NCI-H510A treated with DMSO at 0.1 percent for 48 hours (cell line): ENCODE measurements at regions not wholly inside any gene's neighbourhood (a gene's known extent, or its start where the extent isn't known, plus 50 kb on each side); places are given as distances from the start of the nearest gene placed in this dataset.

Experiments
- DNase-seq: peaks from one replicate; lab custom pipeline; 2025; lab: John Stamatoyannopoulos, UW

DNA sequence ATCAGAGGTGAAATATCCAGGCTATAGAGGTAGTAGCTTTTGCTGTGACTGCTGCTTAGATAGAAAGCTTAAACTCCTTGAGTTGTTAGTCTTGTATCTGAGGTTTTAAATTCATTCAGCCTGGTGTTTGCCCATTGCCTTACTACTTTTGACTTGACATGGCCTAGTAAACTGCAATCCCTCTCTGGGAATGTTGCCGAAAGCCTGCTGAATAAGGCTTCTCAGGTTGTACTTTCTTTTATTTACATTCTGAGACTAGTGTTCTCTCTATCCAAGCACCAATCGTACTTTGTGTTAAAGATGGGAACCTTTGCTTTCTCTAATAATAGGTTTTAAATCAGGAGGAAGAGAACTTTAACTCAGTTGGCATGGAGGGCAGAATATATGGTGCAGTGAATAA is 357.6 kb upstream of the CWC22 start:
- DNase-seq: no peak

GRCh38 chr2:180360283-180360618 is 353.2 kb upstream of the CWC22 start:
- no peak for DNase-seq

DNA sequence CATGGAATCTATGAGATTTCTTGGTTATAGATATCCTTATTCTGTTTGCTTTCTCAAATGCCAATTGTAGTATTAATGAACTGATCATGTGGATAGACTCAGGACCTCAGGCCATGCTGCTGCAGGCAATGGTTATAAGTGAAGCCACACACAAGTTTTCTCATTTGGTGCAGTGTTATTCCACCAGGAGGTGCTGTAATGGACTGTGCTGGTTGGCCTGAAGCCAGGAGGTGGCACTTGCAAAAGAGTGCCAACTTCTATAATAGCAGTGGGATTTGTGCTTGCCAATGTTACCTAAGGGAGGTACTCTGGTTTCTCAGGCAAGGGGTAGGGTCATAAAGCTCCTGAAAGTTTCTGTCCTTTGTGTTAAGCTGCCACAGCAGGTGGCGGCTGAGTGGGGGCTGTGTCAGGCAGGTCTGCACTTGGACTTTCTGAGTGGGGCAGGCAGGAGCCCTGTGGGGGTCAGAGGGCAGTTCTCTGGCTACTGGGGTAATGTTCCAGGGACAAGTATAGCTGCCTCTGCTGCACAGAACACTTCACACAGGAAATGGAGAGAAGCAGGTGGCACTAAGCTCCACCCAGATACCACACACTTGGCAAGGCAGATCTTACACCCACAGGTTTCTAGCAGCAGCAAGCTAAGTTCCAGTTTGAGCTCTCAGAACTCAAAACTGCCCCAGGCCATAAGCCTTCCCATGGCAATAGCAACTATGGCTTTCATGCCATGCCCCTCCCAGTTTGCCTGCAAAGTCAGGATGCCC is 352.6 kb upstream of the CWC22 start:
- peak; percentile 82 for DNase-seq

- DNase-seq: no peak
Measured at GRCh38 chr2:180358458-180358857, 351.4 kb upstream of the CWC22 start.

DNA sequence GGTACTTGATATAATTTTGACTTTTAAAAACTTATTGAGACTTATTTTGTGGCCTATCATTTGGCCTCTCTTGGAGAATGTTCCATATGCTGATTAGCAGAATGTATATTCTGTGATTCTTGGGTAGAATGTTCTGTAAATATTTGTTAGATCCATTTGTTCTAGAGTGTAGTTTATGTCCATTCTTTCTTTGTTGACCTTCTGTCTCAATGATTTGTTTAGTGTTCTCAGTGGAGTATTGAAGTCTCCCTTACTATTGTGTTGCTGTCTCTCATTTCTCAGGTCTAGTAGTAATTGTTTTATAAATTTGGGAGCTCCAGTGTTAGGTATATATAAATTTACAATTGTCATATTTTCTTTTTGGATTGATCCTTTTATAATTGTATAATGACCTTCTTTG is 349.6 kb upstream of the CWC22 start:
- DNase-seq: peak; percentile 24

DNA sequence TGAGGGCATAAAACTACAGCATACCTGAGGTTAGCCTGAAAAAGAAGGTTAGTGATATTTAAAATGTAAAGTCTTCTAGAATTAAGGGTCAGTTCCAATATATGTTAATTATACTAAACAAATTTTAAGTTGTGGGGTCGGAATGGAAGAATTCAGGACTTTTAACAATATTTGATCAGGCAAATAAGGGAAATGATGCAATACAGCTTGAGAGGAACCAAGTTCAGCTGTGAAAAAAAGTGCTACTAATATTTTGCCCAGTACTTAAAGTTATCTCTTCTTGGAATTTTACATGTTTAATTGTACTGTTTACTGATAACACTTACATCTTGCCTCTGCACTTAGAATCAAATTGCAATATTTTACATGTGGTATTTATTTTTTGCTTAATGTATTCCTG is 345.5 kb upstream of the CWC22 start:
- DNase-seq: no peak

- no peak for DNase-seq
Measured at GRCh38 chr2:180349809-180350208, 342.7 kb upstream of the CWC22 start.

DNA sequence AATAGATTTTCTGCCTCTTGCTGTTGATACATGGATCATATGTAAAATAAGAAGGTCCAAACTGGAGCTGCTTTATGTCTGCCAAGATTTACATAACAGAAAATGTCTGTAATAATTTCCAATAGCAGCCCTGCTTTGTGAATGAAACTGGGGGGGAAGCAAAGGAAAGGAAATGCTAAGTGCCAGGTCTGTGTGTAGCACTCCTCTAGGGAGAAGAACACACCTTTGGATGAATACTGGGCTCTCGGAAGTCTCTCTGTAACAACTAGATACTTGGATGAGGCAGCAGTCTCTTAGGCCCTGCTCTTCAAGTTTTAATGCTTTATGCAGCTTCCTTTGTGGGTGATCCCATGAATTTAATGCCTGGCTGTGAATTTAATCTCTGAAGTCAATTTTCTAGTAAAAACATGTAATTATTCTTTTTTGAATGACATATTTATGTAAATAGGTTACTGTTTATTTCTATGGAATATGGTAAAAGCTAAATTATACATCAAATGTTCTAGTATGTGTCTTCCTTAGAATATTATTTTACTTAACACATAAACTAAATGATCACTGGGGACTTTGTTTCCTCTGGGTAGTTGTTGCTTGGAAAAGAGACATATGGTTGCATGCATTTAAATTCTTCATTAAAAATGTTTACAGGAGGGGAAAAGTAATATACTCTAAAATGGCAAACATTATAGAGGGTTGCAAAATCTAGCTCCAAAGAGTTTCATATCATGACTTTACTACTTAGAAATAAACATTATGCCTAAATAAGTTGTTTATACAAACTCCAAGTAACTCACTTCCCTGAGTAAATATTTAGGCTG is 336.6 kb upstream of the CWC22 start:
- DNase-seq: no peak

DNA sequence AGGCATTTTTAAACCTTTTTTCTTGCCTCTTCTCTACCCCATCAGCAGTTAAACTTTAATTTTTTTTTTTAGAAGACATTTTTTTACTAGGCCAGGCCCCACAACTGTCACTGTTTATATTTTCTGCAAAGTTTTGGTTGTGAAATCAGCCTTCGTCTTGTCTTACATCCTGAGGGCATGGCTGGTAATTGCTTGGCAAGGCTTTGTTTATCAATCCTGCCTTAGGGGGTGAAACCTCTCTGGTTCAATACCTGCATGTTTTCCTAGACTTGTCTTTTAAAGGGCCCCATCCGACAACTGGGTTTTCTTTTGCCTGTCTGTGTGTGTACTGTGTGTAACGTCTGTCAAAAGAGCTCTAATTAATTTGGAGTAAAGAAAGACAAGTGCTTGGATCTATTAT is 330.0 kb upstream of the CWC22 start:
- no peak for DNase-seq

DNA sequence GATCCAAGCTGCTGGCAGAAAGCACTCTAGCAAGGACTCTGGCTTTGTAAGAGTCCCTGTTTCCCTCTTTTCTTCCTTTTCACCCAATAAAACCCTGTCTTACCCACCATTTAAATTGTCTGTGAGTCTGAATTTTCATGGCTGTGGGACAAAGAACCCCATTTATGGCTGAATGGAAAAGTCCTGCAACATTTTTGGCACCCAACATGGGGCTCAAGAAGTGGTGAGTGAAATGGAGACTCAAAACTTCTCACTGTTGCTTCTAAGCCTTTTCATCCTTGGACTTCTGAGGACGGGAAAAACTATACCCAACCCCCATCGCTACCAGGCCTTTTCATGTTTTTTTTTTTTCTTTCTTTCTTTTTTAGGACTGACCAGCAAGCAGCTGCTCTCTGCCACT is 329.5 kb upstream of the CWC22 start:
- no peak for DNase-seq

- DNase-seq: no peak
Measured at GRCh38 chr2:180334514-180334913, 327.4 kb upstream of the CWC22 start.

DNA sequence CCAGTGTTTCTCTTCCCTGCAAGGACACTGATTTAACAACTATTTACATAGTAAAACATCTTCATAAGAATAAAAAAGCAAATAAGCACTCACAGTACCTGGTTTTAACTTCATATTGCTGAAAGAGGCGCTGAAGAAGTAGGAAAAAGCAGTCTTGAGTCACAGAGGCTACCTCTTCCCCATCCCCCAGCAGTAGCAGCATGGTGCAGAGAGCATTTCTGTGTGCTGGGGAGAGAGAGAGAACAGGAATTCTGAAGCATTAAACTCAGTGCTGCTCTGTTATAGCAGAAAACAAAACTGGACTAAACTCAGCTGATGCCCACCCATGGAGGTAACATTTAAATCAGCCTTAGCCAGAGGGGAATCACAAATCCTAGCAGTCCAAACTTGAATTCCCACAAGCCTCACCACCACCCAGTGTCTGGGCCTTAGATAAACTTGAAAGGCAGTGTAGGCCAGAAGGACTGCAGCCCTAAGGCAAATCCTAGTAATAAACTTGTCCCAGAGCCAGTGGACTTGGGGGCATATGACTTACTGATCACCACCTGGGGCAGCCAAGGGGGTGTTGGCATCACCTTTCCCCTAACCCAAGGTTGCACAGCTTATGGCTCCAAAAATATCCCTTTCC is 321.8 kb upstream of the CWC22 start:
- DNase-seq: no peak

- DNase-seq: no peak
Measured at GRCh38 chr2:180327185-180327584, 320.1 kb upstream of the CWC22 start.

- no peak for DNase-seq
Measured at GRCh38 chr2:180325416-180326120, 318.5 kb upstream of the CWC22 start.

DNA sequence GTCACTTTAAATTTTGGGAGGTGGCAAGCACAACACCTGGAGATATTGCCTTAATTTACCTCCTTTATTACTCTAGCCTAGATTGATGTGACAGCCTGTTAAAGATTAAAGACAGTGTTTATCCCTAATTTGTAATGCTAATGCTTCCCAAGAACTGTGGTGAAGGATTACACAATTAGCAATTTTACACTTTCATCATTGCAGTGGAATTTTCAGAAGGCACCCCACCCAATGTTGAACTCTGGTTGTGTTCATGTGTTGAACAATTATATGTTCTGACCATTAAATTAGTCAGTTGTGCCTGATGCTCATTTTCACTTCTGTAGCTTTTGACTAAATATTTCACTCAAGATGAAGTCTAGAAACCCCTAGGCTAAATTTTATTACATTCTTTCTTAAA is 317.1 kb upstream of the CWC22 start:
- DNase-seq: no peak

DNA sequence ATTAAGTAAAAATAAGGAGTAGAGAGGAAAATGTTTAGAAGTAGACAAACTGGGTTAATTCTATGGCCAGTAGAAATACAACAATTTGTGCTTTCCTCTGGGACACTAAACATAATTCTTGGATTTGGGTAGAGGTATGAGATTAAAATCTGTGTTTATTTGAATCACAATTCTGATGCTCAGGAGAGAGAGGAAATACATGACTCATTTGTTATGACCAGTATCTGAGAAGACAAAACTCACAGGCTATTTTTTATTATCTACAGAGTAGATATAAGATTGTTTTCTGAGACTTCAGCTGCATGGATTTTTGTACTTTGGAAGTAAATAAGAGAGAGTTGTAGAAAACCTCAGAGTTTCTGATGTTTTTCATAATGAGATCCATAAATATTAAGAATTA is 315.7 kb upstream of the CWC22 start:
- no peak for DNase-seq

DNA sequence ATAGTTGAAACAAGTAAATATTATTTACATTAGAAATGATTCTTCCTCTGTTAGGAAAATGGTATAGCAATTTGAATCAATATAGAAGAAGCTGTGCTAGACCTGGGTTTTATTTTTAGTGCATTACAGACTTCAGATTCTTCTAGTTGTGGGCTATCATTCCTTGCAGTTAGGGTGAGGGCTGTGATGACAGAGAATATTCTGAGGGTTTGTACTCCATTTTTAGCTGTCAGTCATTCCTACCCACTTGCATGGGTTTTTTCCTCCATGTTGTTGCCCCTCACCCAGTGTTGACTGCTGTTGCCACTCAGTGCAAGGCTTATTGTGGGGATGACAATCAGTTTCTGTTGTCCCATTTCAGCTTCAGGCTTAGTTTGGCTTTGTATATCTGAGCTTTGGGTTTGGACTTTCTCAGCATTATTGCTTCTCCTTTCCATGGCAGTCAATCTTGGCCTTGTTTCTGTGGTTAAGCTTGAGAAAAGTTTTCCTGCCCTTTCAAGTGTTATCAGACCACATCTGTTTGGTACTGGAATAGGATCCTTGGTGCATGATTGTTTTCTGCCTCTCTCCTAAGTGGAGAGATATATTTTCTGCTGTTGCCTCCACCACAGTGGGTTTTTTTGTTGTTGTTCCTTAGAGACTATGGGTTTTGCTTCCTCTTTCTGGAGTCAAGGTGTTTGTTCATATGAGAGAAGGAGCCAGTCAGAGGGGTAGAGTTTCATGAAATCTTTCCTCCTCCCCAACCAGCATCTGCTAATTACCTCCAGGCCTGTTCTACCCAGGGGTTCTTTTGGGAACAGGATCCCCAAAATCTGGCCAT is 312.7 kb upstream of the CWC22 start:
- DNase-seq: no peak

- no peak for DNase-seq
Measured at GRCh38 chr2:180314086-180314485, 307.0 kb upstream of the CWC22 start.

- no peak for DNase-seq
Measured at GRCh38 chr2:180312542-180312941, 305.4 kb upstream of the CWC22 start.

DNA sequence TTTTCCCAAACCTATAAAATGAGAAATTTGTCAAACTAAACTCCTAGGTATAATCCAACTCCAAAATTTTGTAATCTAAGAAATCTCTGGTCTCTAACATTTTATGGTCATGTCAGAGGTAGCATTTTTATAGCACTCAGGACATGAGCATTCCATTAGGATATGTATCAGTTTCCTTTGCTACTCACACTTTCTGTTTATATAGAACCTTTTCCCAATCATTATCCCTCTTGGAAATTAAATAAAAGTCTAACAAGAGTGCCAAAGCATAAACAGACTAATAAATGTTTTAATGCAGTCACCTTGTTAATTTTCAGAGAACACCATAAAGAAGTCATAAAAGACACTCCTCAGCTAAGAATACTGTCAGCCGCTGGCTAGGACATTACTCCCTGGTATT is 300.0 kb upstream of the CWC22 start:
- DNase-seq: no peak

GRCh38 chr2:180306346-180306745 is 299.2 kb upstream of the CWC22 start:
- no peak for DNase-seq
